ENCODE measurements at regions not wholly inside any gene's neighbourhood (a gene's known extent, or its start where the extent isn't known, plus 50 kb on each side); places are given as distances from the start of the nearest gene placed in this dataset.

- TF ChIP-seq STAT6 (CRISPR knock-in tag; IDR thresholded peaks at IDR 0.05) (no peak), ARID3B (CRISPR knock-in tag; IDR thresholded peaks at IDR 0.05; ENCODE audit: borderline replicate concordance) (no peak)
These were observed 488.0 kb downstream of the RASEF start (continued) for GRCh38 chr9:82574911-82575310.

GRCh38 chr9:82580921-82581320, 482.0 kb downstream of the RASEF start:
- Histone ChIP-seq H3K9ac (ENCODE audit: insufficient read depth in 1 of 2, low read depth in 2 of 2, low read length in 2 of 2) (no peak overlapping the region), H3K4me1 (replicated peaks in 1 of 2; ENCODE audit: control insufficient read depth in 2 of 2, insufficient read depth in 2 of 2, low read length in 2 of 2) (no peaks in the 10 kb centered on the region), H3K4me3 (no peak overlapping the region), H3K27ac (ENCODE audit: extremely low read depth, low read depth, low read length) (no peak overlapping the region), H2AFZ (ENCODE audit: low read depth, low read length) (no peak overlapping the region), H3K79me2 (ENCODE audit: control insufficient read depth, insufficient read depth, low read length) (no peaks in the 10 kb centered on the region), H3K4me2 (ENCODE audit: insufficient read depth, low read length) (no peak overlapping the region), H3K9me1 (ENCODE audit: control insufficient read depth, insufficient read depth, low read length) (no peaks in the 10 kb centered on the region), H3K27me3 (ENCODE audit: control insufficient read depth in 2 of 2, insufficient read depth in 2 of 2, low read length in 2 of 2) (no peaks in the 10 kb centered on the region), H3K36me3 (ENCODE audit: control insufficient read depth, insufficient read depth, low read length) (no peaks in the 10 kb centered on the region), H4K20me1 (replicated peaks; ENCODE audit: control insufficient read depth, insufficient read depth, low read length) (no peaks in the 10 kb centered on the region), H3K9me3 (replicated peaks; ENCODE audit: control insufficient read depth, insufficient read depth, low read depth, low read length) (no peaks in the 10 kb centered on the region)
- in situ Hi-C loops (cut with MboI) (no loop called here), intact Hi-C loops (cut with micrococcal nuclease) (no loop called here)
- DNase-seq (ENCODE audit: extremely low read depth in 1 of 4, low spot score in 3 of 4) (no peak), ATAC-seq (no peak), FAIRE-seq (no peak)
- TF ChIP-seq ZNF24 (IDR thresholded peaks at IDR 0.05) (no peak), ZC3H8 (IDR thresholded peaks at IDR 0.05) (no peak), BRCA1 (IDR thresholded peaks at IDR 0.05) (no peak), BRCA1 (CRISPR knock-in tag; IDR thresholded peaks at IDR 0.05) (no peak), NKRF (IDR thresholded peaks at IDR 0.05; ENCODE audit: borderline replicate concordance) (no peak), FOSL1 (tag; conservative IDR thresholded peaks at IDR 0.05) (no peak), FUS (optimal IDR thresholded peaks at IDR 0.05; ENCODE audit: low read depth, low read length) (no peak)
- BruUV-seq (replicated peaks), result no TSS peak
- CTCF ChIA-PET (ENCODE audit: low intra/inter-chr PET ratio), result no interaction called here
- POLR2A ChIA-PET, result no interaction called here
- WGBS (ENCODE audit: insufficient coverage, low coverage, missing lambda C conversion rate), result 0% methylated on average over 2 of the region's 2 CpGs

Data from K562 (cell line).